ENCODE measurements at regions not wholly inside any gene's neighbourhood (a gene's known extent, or its start where the extent isn't known, plus 50 kb on each side); places are given as distances from the start of the nearest gene placed in this dataset.

- TF ChIP-seq CHD1 (IDR thresholded peaks at IDR 0.05; ENCODE audit: low read depth, low read length) = no peak
- TF ChIP-seq POLR2A (IDR thresholded peaks at IDR 0.05; ENCODE audit: low read depth, low read length) = no peak
- TF ChIP-seq CTCF (conservative IDR thresholded peaks at IDR 0.05; ENCODE audit: low read depth, low read length) = no peak
- no peak for TF ChIP-seq RCOR1 (IDR thresholded peaks at IDR 0.05; ENCODE audit: insufficient replicate concordance, low read length)
- TF ChIP-seq RAD21 (IDR thresholded peaks at IDR 0.05; ENCODE audit: low read length) = no peak
- no peak for TF ChIP-seq USF2 (IDR thresholded peaks at IDR 0.05; ENCODE audit: low read depth, low read length)
- TF ChIP-seq CEBPB (IDR thresholded peaks at IDR 0.05; ENCODE audit: low read depth, low read length) = no peak
- TF ChIP-seq MAFK (IDR thresholded peaks at IDR 0.05; ENCODE audit: low read depth, low read length) = no peak
- TF ChIP-seq BHLHE40 (IDR thresholded peaks at IDR 0.05; ENCODE audit: low read depth, low read length) = no peak
- TF ChIP-seq MXI1 (IDR thresholded peaks at IDR 0.05; ENCODE audit: borderline replicate concordance, low read depth, low read length) = no peak
- no peak for TF ChIP-seq SMC3 (IDR thresholded peaks at IDR 0.05; ENCODE audit: low read depth, low read length)
- no peak for TF ChIP-seq ELK1 (IDR thresholded peaks at IDR 0.05; ENCODE audit: borderline replicate concordance, low read depth, low read length)
- TF ChIP-seq NFE2L2 (IDR thresholded peaks at IDR 0.05; ENCODE audit: low read depth, low read length) = no peak
- no peak for TF ChIP-seq RFX5 (IDR thresholded peaks at IDR 0.05; ENCODE audit: low read depth, low read length)
Observed at GRCh38 chr4:23161787-23162186, 469.1 kb downstream of the GBA3 start.
